Stimulated activated CD8-positive, alpha-beta memory T cell treated with anti-CD3 and anti-CD28 coated beads, Interleukin-4, amount 100 ng/mL, for 24 hours (primary cell): ENCODE measurements at regions not wholly inside any gene's neighbourhood (a gene's known extent, or its start where the extent isn't known, plus 50 kb on each side); places are given as distances from the start of the nearest gene placed in this dataset.

Experiments
- DNase-seq: peaks from one replicate; pipeline ENCODE4 v3.0.0-alpha.2; 2020; ENCODE audit warnings: low read depth

DNA sequence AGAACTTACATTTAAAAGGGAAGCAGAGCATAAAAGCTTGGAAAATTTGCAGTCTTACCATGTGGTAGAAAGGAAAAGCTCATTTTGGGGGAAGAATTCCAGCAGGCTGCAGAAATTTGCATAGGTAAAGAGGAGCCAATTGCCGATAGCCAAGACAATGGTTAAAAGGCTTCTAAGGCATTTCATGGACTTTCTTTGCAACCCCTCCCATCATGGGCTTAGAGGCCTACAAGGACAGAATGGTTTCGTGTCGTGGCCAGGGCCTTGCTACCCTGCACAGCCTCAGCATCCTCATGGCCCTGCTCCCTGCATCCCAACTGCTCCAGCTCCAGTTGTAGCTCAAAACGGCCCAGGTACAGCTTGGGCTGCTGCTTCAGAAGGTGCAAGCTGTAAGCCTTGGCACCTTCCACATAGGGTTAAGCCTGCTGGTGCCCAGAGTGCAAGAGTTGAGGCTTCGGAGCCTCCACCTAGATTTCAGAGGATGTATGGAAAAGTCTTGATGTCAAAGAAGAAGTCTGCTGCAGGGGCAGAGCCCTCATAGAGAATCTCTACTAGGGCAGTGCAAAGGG lies 420.3 kb downstream of the PCDH17 start:
- DNase-seq, result no peak

DNA sequence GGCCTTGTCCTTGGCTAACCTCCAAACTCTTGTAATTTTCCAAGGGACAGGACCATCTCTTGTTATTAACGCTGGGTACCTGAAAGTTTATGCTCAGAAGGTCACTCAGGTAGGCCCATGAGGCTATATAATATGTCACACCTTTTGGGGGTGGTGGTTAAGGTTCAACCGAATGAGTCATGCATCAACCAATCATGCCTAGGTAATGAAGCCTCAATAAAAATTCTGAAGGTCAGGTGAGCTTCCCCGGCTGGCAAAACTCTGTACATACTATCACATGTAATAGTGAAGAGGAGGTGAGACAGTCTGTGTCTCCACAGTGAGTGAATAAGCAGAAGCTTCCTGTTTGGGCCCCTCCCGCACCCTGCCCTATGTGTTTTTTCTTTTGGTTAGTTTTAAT lies 424.9 kb downstream of the PCDH17 start:
- no peak for DNase-seq

DNA sequence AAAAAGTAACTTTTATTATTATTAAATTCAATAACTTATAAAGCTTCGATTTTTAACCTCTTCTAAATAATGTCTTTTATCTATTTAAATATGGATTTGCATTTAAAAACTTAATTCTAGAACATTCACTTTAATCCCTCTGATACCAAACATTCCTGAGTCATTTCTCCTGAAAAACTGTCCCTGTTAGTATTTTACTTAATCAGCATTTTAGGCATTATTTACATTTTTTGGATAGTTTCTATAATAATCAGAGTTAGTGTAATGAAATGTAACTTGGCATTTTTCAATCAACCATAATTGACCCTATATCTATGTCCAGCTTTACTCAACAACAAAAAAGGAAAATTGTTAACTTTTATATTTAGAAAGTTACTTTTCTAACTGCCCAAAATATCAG lies 428.1 kb downstream of the PCDH17 start:
- no peak for DNase-seq

DNA sequence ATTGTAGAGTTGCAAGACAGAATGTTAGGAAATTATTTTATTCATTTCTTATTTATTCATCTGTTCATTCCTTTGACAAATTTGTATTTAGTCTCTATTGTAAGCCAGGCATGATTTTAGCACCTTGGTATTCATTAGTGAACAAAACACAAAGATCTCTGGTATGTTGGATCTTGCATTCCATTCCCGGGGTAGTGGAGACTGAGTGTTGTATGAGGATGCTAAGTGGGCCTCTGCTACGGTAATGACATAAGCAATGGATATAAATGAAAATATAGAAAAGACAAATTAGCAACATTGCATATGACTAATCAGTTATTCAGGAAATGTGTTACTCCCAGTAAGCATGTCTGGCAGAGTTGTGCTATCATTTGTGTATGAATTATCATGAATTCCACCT lies 449.3 kb downstream of the PCDH17 start:
- DNase-seq, result no peak

DNA sequence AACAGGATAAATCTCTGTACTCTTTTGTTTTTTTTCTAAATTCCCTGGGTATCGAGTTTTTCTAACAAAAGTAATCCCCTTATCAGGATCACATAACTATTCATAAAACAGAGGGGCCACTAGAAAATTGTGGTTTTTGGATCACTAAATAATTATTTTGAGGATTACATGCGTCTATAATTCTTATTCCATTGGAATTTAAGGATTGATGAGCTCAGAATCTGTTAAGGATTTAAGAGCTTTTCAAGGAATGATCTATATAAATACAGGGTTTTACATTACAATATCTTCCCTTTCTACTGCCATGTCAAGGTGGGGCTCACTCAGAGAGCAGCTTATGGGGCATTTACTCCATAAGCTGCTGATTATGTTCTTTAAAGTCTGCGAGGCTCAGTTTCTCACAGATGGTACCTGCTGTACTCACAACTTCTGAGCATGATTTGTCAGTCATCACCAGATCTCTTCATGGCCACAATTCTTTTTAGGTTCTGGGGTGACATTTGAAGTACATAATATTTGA lies 449.8 kb downstream of the PCDH17 start:
- no peak for DNase-seq

DNA sequence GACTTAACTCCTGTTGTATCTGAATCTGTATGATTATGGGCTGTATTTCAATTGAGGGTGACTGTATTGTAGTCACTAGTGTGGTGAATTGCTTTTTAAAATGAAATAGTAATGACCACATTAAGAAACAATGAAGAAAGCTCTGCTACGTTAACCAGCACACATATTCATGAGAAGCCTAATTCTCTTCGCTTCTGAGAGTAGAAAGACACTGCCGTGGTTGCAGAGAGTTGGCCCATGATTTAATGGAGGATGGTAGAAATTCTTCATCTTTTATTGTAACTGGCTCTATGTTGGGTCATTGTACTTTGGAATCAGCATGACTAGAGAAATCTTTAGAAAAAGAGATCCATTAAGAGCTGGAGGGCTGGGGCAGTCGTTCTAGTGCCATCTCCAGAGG lies 451.5 kb downstream of the PCDH17 start:
- DNase-seq, result no peak

DNA sequence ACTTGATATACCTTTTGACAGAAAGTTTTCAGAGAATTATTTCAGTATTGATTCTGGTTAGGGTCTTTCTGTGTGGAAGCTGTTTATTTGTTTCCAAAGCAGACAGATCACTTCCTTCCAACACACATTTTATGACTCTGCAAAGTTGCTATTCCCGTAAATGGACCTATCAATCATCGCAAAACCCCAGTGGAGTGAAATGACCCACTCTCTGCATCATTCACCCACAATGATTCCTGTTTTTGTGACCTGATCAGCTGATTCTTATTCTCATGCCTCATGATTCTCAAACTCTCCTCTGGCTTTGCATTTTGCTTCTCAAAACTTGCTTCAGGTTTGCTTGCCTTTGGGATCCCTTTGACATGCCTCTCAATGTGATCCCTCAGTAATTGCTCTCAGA lies 453.7 kb downstream of the PCDH17 start:
- no peak for DNase-seq

DNA sequence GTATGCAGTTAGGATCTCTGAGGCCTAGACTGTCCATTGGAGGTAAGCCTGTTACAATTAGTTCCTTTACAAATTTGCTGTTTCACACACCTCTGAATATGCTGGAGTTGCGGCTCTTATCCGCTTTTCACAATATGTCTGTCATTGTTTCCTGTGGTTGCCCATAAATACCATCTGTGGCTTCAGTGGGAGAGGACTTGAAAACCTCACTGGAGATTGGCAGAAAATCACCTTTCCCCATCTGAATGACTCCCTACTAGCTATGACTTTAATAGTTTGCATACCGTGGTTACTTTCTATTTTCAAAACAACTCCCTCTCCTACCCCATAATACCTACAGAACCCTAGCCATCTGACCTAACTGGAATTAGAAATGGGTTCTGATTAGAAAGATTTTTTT lies 454.3 kb downstream of the PCDH17 start:
- no peak for DNase-seq

DNA sequence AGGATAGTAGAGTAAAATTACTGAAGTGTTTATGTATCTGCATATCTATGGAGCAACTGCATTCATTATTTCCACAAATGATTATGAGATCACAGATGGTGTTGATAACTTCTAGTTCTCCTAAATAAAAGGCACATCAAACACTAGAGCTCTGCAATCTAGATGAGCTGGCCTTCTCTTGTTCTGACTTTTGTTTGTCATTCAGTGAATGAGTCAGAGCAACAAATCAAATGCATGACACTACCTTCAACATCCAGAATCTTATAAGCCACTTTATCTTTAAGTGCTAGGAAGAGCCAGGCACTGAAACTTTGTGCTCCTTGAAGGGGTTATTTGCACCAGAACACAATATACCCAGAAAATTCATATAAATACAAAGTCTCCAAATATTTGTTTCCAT lies 456.0 kb downstream of the PCDH17 start:
- no peak for DNase-seq

DNA sequence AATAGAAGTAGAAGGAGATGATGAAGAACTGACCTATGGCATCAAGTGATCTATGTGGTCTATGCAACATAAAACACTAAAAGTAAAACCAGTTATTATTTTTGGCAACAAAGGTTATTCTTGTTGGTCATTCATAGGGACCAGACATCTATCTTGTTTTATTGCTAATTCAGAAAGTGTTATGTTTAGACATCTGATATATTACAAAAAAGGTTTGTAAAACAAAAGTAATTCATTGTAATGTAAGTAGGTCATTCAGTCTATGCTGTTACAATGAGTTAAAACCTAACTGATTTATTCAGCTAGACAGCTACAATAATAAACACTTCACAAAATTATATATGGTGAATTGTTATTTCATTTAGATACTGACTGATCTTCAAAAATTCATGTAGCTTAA lies 461.9 kb downstream of the PCDH17 start:
- no peak for DNase-seq

DNA sequence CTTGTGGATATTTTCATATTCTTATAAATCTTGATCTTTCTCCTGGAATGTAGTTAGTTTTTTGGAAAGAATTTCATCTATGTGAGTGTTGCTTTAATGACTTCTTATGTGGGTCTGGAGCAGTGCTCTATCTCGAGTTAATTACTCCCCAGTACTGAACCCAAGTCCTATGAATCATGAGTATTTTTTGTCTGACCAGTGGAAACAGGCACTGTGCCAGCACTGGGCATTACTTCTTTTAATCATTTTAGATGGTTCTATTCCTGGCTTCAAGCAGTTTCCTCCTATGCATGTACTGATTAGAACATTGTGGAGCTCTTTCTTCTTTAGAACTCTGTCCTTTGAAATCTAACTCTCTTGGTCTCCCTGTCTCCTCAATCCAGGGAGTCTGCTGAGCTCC lies 466.3 kb downstream of the PCDH17 start:
- DNase-seq, result no peak

DNA sequence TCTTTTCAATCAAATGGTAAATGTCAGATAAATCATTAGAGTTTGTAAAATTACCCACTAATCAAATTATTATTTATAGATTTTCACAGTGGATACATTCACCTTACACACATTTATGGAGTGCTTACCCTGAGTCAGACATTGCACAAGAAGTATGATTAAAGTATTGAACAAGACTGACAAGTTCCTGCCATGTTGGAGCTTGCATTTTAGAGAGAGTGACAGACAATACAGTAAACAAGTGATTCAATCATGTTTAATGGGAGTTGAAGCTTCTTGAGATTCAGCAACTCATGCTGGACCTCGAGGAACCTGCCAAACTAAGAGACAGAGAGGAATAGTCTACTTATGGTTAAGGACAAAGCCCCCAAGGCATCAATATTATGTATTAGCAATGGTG lies 487.8 kb downstream of the PCDH17 start:
- no peak for DNase-seq

DNA sequence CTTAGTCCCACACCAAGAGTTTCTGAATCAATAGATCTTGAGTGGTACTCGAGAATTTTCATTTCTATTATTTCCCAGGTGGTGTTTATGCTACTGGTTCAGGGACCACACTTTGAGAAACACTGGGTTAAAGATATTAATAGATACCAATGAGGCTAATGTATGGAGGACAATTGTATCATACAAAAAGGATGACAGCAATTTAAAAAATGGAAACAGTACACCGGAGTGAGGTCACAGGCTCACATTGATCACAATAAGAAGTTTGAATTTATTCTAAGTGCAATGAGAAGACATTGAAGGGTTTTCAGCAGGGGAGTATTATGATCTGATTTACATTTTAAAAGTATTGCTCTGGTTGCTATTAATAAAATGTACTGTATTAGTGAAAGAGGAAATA lies 488.3 kb downstream of the PCDH17 start:
- DNase-seq, result no peak

DNA sequence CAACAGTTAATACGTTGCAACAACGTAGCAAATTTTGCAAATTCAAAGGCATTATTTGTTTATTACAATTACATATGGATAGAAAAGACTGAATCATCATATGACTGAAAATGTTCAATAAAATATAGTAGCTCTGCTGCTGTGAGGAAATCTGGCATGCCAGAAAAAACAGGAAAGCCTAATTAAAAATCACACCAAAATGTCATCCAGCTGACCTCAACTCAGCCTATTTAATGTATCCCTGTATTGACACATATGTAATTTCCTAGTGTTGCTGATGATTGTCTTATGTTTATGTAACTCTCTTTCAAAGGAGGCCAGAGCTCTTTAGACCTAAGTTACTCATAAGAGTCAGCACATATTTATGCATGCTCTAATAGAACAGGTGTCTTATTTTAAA lies 495.0 kb downstream of the PCDH17 start:
- no peak for DNase-seq

DNA sequence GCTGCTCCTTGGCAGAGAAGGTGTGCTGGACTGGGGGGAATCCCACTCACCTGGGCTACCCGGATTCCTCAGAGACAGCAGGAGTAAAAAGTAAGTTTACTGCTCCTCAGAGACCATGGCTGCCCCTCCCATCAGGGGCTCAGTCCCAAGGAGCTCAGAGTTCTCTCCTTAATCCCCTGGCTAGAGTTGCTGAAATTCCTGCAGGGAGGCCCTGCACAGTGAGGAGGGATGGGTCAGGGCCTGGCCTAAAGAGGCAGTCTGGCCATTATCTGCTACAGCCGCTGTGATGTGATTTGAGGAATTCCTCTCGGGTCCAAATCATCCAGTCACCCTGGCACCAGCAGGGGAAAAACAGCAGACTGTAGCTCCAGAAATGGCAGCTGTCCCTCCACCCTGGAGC lies 502.5 kb downstream of the PCDH17 start:
- DNase-seq, result no peak

DNA sequence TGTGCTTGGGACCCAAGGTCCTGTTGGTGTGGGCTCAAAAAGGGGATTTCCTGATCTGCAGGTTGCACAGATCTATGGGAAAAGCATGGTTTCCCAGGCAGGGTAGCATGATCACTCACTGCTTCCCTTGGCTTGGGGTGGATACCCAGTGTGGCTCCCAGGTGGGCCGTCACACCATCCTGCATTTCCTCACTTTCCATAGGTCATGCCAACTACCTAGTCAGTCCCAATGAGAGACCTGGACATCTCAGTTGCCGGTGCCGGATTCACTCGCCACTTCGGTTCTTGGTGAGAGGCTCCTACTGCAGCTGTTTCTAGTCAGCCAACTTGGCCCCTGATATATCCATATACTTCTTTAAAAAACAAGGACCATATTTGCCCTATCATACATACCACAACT lies 503.0 kb downstream of the PCDH17 start:
- DNase-seq, result no peak

DNA sequence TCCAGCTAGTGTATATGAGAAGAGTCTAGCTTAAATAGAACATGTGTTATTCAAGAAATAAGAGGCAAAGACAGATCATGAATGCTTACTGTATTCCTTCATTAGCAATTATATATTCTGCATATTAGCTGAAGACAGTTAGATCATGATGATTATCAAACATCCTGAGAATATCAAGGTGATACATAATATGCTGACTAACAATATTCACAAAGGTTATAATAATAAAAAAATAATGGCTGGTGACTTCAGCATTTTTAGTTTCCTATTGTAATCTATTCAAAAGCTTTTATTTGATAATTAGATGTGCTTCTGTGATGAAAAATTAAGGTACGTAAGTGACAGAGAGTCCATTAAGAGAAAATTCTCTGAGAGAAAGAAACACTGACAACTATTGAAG lies 511.4 kb downstream of the PCDH17 start:
- no peak for DNase-seq

DNA sequence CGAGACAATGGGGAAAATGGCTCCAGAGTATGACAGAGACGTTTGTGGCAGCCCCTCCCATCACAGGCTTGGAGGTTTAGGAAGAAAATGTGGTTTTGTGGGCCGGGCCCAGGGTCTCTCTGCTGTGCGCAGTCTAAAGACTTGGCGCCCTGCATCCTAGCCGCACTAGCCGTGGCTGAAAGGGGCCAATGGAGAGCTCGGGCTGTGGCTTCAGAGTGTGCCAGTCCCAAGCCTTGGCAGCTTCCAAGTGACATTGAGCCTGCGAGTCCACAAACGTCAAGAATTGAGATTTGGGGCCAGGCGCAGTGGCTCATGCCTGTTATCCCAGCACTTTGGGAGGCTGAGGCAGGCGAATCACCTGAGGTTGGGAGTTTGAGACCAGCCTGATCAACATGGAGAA lies 513.1 kb downstream of the PCDH17 start:
- no peak for DNase-seq

DNA sequence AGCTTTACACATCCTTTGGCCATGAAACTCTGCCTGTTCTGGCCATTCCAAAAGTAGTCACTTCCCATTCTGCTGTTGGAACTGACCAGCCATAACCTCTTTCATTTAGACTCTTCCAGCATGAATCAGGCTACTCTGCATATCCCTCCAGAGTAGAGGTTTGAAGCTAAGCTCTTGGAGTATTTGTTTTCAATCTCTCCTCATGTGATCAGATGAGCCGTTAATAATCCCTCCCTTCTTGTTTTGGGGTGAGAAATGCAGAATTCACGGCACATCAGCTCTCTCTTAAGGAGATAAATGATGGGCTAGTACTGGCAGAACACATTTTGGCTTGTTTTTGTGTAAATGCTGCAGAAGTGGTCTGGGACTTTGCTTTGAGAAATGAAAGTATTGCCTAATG lies 519.9 kb downstream of the PCDH17 start:
- DNase-seq, result no peak

DNA sequence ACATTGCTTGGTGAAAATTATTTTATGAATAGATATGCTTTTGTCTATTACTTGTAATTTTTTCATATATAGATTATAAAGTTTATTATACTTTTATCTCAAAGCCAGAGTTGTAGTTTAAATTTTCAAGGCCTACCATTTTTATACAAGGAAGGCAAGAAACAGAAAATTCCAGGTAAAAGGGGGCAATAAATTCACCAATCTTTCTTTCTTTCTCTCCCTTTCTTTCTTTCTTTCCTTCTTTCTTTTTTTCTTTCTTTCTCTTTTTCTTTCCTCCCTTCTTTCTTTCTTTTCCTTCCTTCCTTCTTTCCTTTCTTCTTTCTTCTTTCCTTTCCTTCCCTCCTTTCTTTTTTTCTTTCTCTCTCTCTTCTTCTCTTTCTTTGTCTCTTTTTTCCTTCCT lies 529.4 kb downstream of the PCDH17 start:
- no peak for DNase-seq

DNA sequence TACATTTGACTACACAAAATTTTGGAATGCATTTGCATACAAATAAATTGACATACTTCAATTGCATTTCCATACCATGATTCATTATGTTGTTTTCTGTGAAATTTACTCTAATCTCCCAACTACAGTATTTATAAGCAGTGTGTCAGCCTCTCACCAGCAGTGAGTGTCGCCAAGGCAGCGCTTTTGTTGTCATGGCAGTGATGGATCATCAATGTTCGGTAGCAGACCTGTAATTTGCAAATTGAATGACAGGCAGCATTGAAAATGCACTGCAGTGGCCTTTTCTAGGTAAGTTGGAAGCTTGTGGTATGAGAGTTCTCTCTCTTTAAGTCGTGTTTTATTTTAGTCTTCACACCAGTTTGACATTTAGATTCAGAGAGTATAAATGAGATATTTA lies 534.1 kb downstream of the PCDH17 start:
- DNase-seq, result no peak

DNA sequence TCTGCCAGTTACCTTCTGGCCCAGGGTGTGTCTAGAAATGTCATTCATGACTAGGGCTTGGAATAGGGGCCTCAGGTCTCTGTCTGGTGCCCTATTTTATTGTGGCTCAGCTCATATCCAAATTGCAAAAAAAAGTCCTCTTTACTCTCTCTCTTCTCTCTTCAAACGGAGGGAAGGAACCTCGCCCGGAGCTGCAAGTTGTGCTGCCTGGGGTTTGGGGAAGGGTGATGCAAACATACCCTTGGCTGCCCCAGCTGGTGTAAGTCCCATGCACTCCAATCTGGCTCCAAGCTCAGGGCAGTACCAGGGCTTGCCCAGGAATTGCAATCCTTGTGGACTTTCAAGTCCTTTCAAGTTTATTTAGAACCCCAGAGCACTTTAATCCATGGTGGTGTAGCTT lies 549.6 kb downstream of the PCDH17 start:
- no peak for DNase-seq

DNA sequence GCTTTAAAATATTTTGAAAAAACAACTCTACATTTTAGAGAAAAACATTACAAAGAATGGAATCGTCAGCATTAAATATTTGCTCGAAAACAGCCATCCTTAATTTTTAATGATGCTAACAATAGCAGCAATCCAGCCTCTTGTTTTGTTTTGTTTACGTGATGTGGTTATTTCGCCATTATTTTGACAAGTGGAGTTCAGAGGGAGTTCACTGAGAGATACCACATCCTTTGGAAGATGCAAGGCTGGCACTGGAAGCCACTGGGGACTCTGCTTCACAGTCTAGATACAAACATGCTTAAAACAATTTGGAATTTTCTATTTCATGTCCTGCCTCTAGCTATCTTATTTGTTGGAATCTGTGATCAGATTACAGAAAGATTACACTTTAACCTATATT lies 556.3 kb downstream of the PCDH17 start:
- no peak for DNase-seq

DNA sequence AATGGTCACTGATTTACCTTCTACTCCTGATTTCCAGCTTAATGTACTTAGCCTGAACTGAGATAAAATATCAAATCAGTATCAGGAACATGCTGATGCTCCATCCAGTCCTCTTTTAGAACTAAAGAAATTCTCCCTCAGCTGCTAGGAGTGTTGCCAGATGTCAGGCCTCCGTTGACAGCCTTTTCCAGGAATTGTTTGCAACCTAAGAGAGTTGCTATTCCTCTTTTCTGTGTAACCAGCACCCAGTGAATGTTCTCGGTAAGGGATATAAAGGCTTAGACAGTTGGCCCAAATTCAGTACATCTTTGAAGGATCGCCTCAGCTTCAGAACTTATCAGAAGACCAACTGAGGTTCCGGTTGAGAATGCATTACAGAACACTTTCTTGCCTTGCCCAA lies 559.0 kb downstream of the PCDH17 start:
- DNase-seq, result no peak

DNA sequence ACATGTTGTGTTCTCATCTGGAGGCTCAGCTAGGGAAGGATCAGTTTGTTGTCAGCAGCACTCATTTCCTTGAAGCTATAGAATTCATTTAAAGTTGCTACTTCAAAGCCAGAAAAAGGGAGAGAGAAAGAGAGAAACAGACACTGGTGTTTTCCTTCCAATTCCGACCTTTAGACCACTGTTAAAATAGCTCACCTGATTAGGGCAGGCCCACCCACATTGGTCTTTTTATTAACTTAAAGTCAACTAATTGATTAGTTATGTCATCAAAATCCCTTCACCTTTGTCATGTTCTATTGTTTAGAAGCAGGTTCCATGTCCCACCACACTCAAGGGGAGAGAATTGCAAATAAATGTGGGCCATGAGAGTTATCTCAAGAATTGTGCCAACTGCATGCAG lies 560.2 kb downstream of the PCDH17 start:
- DNase-seq, result no peak
